PC-3 (cell line): ENCODE measurements at regions not wholly inside any gene's neighbourhood (a gene's known extent, or its start where the extent isn't known, plus 50 kb on each side); places are given as distances from the start of the nearest gene placed in this dataset.

Experiments
- ATAC-seq: fragments of 200-7000 bp; cut with Tn5 transposase; 2 replicates; pipeline ENCODE4 v1.9.1; 2020; ENCODE audit warnings: mild to moderate bottlenecking, moderate library complexity
- BruUV-seq: library from RNA; stranded (reverse); fragments of 400-500 nt; replicated peaks from 2 replicates; lab custom pipeline; 2021; lab: Mats Ljungman, UMichigan
- CTCF ChIA-PET: fragments of 300-600 bp; sonication (Branson Sonifier 250); formaldehyde crosslinking; loops from one replicate; lab custom pipeline; 2022; ENCODE audit warnings: antibody characterized with exemption; lab: Charles Lee
- POLR2A ChIA-PET: fragments of 300-600 bp; sonication (Branson Sonifier 250); formaldehyde crosslinking; loops from one replicate; lab custom pipeline; 2022; ENCODE audit warnings: antibody characterized with exemption; ENCODE audit not compliant: unreplicated experiment; lab: Charles Lee
- DNase-seq: peaks from one replicate; pipeline ENCODE4 v3.0.0-alpha.2; 2015
- H2AFZ ChIP-seq: fragments of 300-600 bp; sonication (generic); 2 replicates; pipeline ENCODE4 v1.6.0; 2016; ENCODE audit warnings: antibody characterized with exemption, low read length
- H3F3A ChIP-seq: fragments of 300-600 bp; sonication (generic); one replicate; pipeline ENCODE4 v1.6.0; 2017; ENCODE audit warnings: antibody characterized with exemption, low read length, control low read depth, mild to moderate bottlenecking; ENCODE audit not compliant: unreplicated experiment
- H3K27ac ChIP-seq: fragments of 300-600 bp; sonication (generic); 2 replicates; pipeline ENCODE4 v1.5.1; 2016; ENCODE audit warnings: mild to moderate bottlenecking, low read length
- H3K27me3 ChIP-seq: fragments of 300-600 bp; sonication (generic); 2 replicates; pipeline ENCODE4 v1.6.1; 2016; ENCODE audit warnings: low read length, mixed read lengths
- H3K36me3 ChIP-seq: fragments of 300-600 bp; sonication (generic); 2 replicates; pipeline ENCODE4 v1.6.1; 2016; ENCODE audit warnings: low read depth, mixed run types, low read length, mixed read lengths
- H3K4me1 ChIP-seq: fragments of 300-600 bp; sonication (generic); 2 replicates; pipeline ENCODE4 v1.5.1; 2016; ENCODE audit warnings: low read length; ENCODE audit not compliant: insufficient read depth
- H3K4me2 ChIP-seq: fragments of 300-600 bp; sonication (generic); 2 replicates; pipeline ENCODE4 v1.6.0; 2016; ENCODE audit warnings: low read length
- H3K4me3 ChIP-seq: fragments of 300-600 bp; sonication (generic); 2 replicates; pipeline ENCODE4 v1.5.1; 2016; ENCODE audit warnings: mild to moderate bottlenecking, low read length, mixed read lengths
- H3K79me2 ChIP-seq: fragments of 300-600 bp; sonication (generic); 2 replicates; pipeline ENCODE4 v1.6.1; 2017; ENCODE audit warnings: low read length, mixed read lengths
- H3K9ac ChIP-seq: fragments of 300-600 bp; sonication (generic); 2 replicates; pipeline ENCODE4 v1.6.0; 2016; ENCODE audit warnings: mild to moderate bottlenecking, low read length
- H3K9me2 ChIP-seq: fragments of 300-600 bp; sonication (generic); replicated peaks from 2 replicates; pipeline ENCODE4 v1.6.1; 2016; ENCODE audit warnings: mixed run types, low read length, mixed read lengths
- H3K9me3 ChIP-seq: fragments of 300-600 bp; sonication (generic); 2 replicates; pipeline ENCODE4 v1.6.1; 2016; ENCODE audit warnings: low read length, mixed read lengths
- H4K20me1 ChIP-seq: fragments of 300-600 bp; sonication (generic); 2 replicates; pipeline ENCODE4 v1.6.1; 2016; ENCODE audit warnings: low read length, mixed read lengths
- CTCF ChIP-seq: fragments of 300-600 bp; sonication (generic); conservative IDR thresholded peaks from 2 replicates; pipeline ENCODE4 v1.5.1; 2017; ENCODE audit warnings: antibody characterized with exemption, low read depth, mild to moderate bottlenecking, low read length
- EZH2 ChIP-seq: fragments of 300-600 bp; sonication (generic); IDR thresholded peaks from one replicate; pipeline ENCODE4 v1.6.1; 2017; ENCODE audit warnings: antibody characterized with exemption, mild to moderate bottlenecking, low read length; ENCODE audit not compliant: unreplicated experiment
- EZH2phosphoT487 ChIP-seq: fragments of 300-600 bp; sonication (generic); IDR thresholded peaks from 2 replicates; pipeline ENCODE4 v1.6.1; 2018; ENCODE audit warnings: mild to moderate bottlenecking, antibody characterized with exemption, low read length, borderline replicate concordance
- intact Hi-C: fragments of 100-400 bp; cut with micrococcal nuclease; formaldehyde crosslinking; loops from 2 replicates; pipeline ENCODE4 v1.9.0; 2023

- H3F3A ChIP-seq, result no peaks in the 10 kb centered on the region
- no peaks in the 10 kb centered on the region for H3K79me2 ChIP-seq
- H3K27me3 ChIP-seq, result no peaks in the 10 kb centered on the region
- no peak overlapping the region for H3K4me2 ChIP-seq
- no peaks in the 10 kb centered on the region for H3K4me1 ChIP-seq
- BruUV-seq, result no TSS peak
- H3K36me3 ChIP-seq, result no peaks in the 10 kb centered on the region
- no peak overlapping the region for H3K27ac ChIP-seq
- no peak for TF ChIP-seq EZH2phosphoT487
- H3K9me2 ChIP-seq, result no peaks in the 10 kb centered on the region
- ATAC-seq (no peak), DNase-seq (no peak)
- no peak overlapping the region for H2AFZ ChIP-seq
- no peaks in the 10 kb centered on the region for H3K9me3 ChIP-seq
- H3K4me3 ChIP-seq, result no peak overlapping the region
- no peaks in the 10 kb centered on the region for H4K20me1 ChIP-seq
- intact Hi-C loops, result no loop called here
- CTCF ChIA-PET, result no interaction called here
- H3K9ac ChIP-seq, result no peak overlapping the region
- POLR2A ChIA-PET, result no interaction called here
These were observed 345.0 kb upstream of the STEAP1 start for GRCh38 chr7:89809291-89809690.

GRCh38 chr7:89813081-89813480 lies 341.2 kb upstream of the STEAP1 start:
- H3K9me3 ChIP-seq, result no peaks in the 10 kb centered on the region
- H3K4me3 ChIP-seq, result no peak overlapping the region
- no peak overlapping the region for H3K9ac ChIP-seq
- no peak overlapping the region for H3K4me2 ChIP-seq
- H3K27me3 ChIP-seq, result no peaks in the 10 kb centered on the region
- no peaks in the 10 kb centered on the region for H3K4me1 ChIP-seq
- no peak overlapping the region for H2AFZ ChIP-seq
- peak; percentile 40; the same call in 1 of the 2 replicates for ATAC-seq
- no peak overlapping the region for H3K27ac ChIP-seq
- BruUV-seq, result no TSS peak
- no peaks in the 10 kb centered on the region for H3F3A ChIP-seq
- H3K36me3 ChIP-seq, result no peaks in the 10 kb centered on the region
- H4K20me1 ChIP-seq, result no peaks in the 10 kb centered on the region
- no peak for TF ChIP-seq CTCF
- no peak for DNase-seq
- no peaks in the 10 kb centered on the region for H3K79me2 ChIP-seq
- intact Hi-C loops, result no loop called here
- ChIA-PET POLR2A (no interaction called here), CTCF (no interaction called here)
- no peaks in the 10 kb centered on the region for H3K9me2 ChIP-seq

- POLR2A ChIA-PET, result no interaction called here
- H3K36me3 ChIP-seq, result no peaks in the 10 kb centered on the region
- TF ChIP-seq CTCF, result no peak
- TF ChIP-seq EZH2phosphoT487, result no peak
- TF ChIP-seq EZH2, result no peak
These were observed 328.1 kb upstream of the STEAP1 start for GRCh38 chr7:89826121-89826520.

More at GRCh38 chr7:89826121-89826520, 328.1 kb upstream of the STEAP1 start:
- Histone ChIP-seq H3K4me2 (no peak overlapping the region), H3K4me1 (no peaks in the 10 kb centered on the region), H3K79me2 (no peaks in the 10 kb centered on the region), H3K27me3 (no peaks in the 10 kb centered on the region), H3K4me3 (no peak overlapping the region), H3F3A (no peaks in the 10 kb centered on the region), H3K27ac (no peak overlapping the region), H3K9ac (no peak overlapping the region), H3K9me2 (no peaks in the 10 kb centered on the region), H4K20me1 (no peaks in the 10 kb centered on the region), H2AFZ (no peak overlapping the region), H3K9me3 (no peaks in the 10 kb centered on the region)
- intact Hi-C loops, result loop anchor here (1.0 kb wide), 1 partner anchor 55 kb away; no protein-coding TSS in a partner anchor
- DNase-seq (no peak), ATAC-seq (no peak)
- no TSS peak for BruUV-seq
- CTCF ChIA-PET, result no interaction called here
